GM12865 (cell line): ENCODE measurements at regions not wholly inside any gene's neighbourhood (a gene's known extent, or its start where the extent isn't known, plus 50 kb on each side); places are given as distances from the start of the nearest gene placed in this dataset.

Experiments used
- DNase-seq: peaks from one replicate; pipeline ENCODE4 v3.0.0; 2010; ENCODE audit warnings: low read depth
- H3K4me3 ChIP-seq: 2 replicates; pipeline ENCODE4 v1.5.1; 2011; ENCODE audit warnings: mild to moderate bottlenecking, low read depth, low read length, control low read depth
- CTCF ChIP-seq: IDR thresholded peaks from 2 replicates; pipeline ENCODE4 v1.5.1; 2011; ENCODE audit warnings: low read length, control low read depth, low read depth, inconsistent platforms; ENCODE audit not compliant: insufficient read depth; ENCODE audit errors: missing control alignments

GRCh38 chr6:92538926-92539325 lies 880.4 kb downstream of the EPHA7 start:
- DNase-seq = no peak
- no peak for TF ChIP-seq CTCF
- H3K4me3 ChIP-seq = no peak overlapping the region

- DNase-seq = no peak
- no peak overlapping the region for H3K4me3 ChIP-seq
Observed at GRCh38 chr6:92538275-92538674, 881.1 kb downstream of the EPHA7 start.

GRCh38 chr6:92534109-92534508 lies 885.2 kb downstream of the EPHA7 start:
- no peak for DNase-seq
- no peak for TF ChIP-seq CTCF
- no peak overlapping the region for H3K4me3 ChIP-seq

More at GRCh38 chr6:92538275-92538674, 881.1 kb downstream of the EPHA7 start:
- TF ChIP-seq CTCF = no peak

GRCh38 chr6:92522589-92522988 lies 896.8 kb downstream of the EPHA7 start:
- no peak for TF ChIP-seq CTCF
- no peak overlapping the region for H3K4me3 ChIP-seq
- DNase-seq = no peak

GRCh38 chr6:92521553-92521952 lies 897.8 kb downstream of the EPHA7 start:
- H3K4me3 ChIP-seq = no peak overlapping the region
- no peak for TF ChIP-seq CTCF
- no peak for DNase-seq

GRCh38 chr6:92510137-92510536 lies 909.2 kb downstream of the EPHA7 start:
- DNase-seq = no peak
- no peak for TF ChIP-seq CTCF
- H3K4me3 ChIP-seq = no peak overlapping the region

- no peak for TF ChIP-seq CTCF
- no peak overlapping the region for H3K4me3 ChIP-seq
- DNase-seq = no peak
Observed at GRCh38 chr6:92507552-92507951, 911.8 kb downstream of the EPHA7 start.
